ENCODE measurements at regions not wholly inside any gene's neighbourhood (a gene's known extent, or its start where the extent isn't known, plus 50 kb on each side); places are given as distances from the start of the nearest gene placed in this dataset.

GRCh38 chr6:44500074-44500473, 112.6 kb downstream of the CDC5L start:
- no peak for DNase-seq (ENCODE audit: low read depth)

GRCh38 chr6:44503471-44503870, 116.0 kb downstream of the CDC5L start:
- DNase-seq (ENCODE audit: low read depth): no peak

GRCh38 chr6:44504301-44504791, 116.8 kb downstream of the CDC5L start:
- no peak for DNase-seq (ENCODE audit: low read depth)

- no peak for DNase-seq (ENCODE audit: low read depth)
Observed at GRCh38 chr6:44505751-44506150, 118.2 kb downstream of the CDC5L start.

- DNase-seq (ENCODE audit: low read depth): no peak
Observed at GRCh38 chr6:44507014-44507413, 119.5 kb downstream of the CDC5L start.

GRCh38 chr6:44508646-44509045, 121.1 kb downstream of the CDC5L start:
- no peak for DNase-seq (ENCODE audit: low read depth)

GRCh38 chr6:44511126-44511525, 123.6 kb downstream of the CDC5L start:
- DNase-seq (ENCODE audit: low read depth): no peak

- no peak for DNase-seq (ENCODE audit: low read depth)
Observed at GRCh38 chr6:44512868-44513741, 125.6 kb downstream of the CDC5L start.

- DNase-seq (ENCODE audit: low read depth): no peak
Observed at GRCh38 chr6:44514085-44514484, 126.6 kb downstream of the CDC5L start.

- no peak for DNase-seq (ENCODE audit: low read depth)
Observed at GRCh38 chr6:44514576-44515193, 127.2 kb downstream of the CDC5L start.

- DNase-seq (ENCODE audit: low read depth): no peak
Observed at GRCh38 chr6:44522871-44523270, 135.4 kb downstream of the CDC5L start.

GRCh38 chr6:44524476-44525227, 137.1 kb downstream of the CDC5L start:
- DNase-seq (ENCODE audit: low read depth): no peak

GRCh38 chr6:44525761-44526351, 138.3 kb downstream of the CDC5L start:
- DNase-seq (ENCODE audit: low read depth): no peak

- no peak for DNase-seq (ENCODE audit: low read depth)
Observed at GRCh38 chr6:44527181-44527580, 139.7 kb downstream of the CDC5L start.

- DNase-seq (ENCODE audit: low read depth): no peak
Observed at GRCh38 chr6:44527583-44528369, 140.3 kb downstream of the CDC5L start.

GRCh38 chr6:44528370-44528644, 140.8 kb downstream of the CDC5L start:
- no peak for DNase-seq (ENCODE audit: low read depth)

- DNase-seq (ENCODE audit: low read depth): no peak
Observed at GRCh38 chr6:44528716-44529115, 141.2 kb downstream of the CDC5L start.

GRCh38 chr6:44529146-44529905, 141.8 kb downstream of the CDC5L start:
- no peak for DNase-seq (ENCODE audit: low read depth)

- no peak for DNase-seq (ENCODE audit: low read depth)
Observed at GRCh38 chr6:44530209-44530909, 142.9 kb downstream of the CDC5L start.

GRCh38 chr6:44530910-44531234, 143.4 kb downstream of the CDC5L start:
- no peak for DNase-seq (ENCODE audit: low read depth)

Data from activated gamma-delta T cell treated with anti-CD3 and anti-CD28 coated beads, Interleukin-2, amount 50 U/mL, for 16 hours (primary cell).